Gastrocnemius medialis (tissue), 4 donors: ENCODE measurements at regions not wholly inside any gene's neighbourhood (a gene's known extent, or its start where the extent isn't known, plus 50 kb on each side); places are given as distances from the start of the nearest gene placed in this dataset.

Experiments used
- ATAC-seq, 2 donors: fragments of 150-250 bp; one replicate each; pipeline ENCODE4 v1.9.1; 2016
- DNase-seq, 2 donors: peaks; one replicate each; pipeline ENCODE4 v3.0.0-alpha.2; 2019
- H3K27ac ChIP-seq, 4 donors: fragments of 200-600 bp; sonication (generic); 1 replicate in 1 of 4; 2 replicates in 3 of 4; pipeline ENCODE4 v1.5.1; 2016 to 2018; ENCODE audit warnings: mild to moderate bottlenecking in 2 of 4, moderate library complexity in 1 of 4
- H3K27me3 ChIP-seq, 3 donors: fragments of 200-600 bp; sonication (generic) in 2 of 3; 1 replicate in 1 of 3; 2 replicates in 2 of 3; pipeline versions ENCODE4 v1.5.1 to v1.6.0; 2016 to 2019; ENCODE audit warnings: mild to moderate bottlenecking in 1 of 3, moderate library complexity in 1 of 3
- H3K36me3 ChIP-seq, 2 donors: fragments of 200-600 bp; sonication (generic) in 1 of 2; one replicate each; pipeline ENCODE4 v1.5.1; 2017 to 2018
- H3K4me1 ChIP-seq, 2 donors: fragments of 200-600 bp; sonication (generic) in 1 of 2; one replicate each; pipeline ENCODE4 v1.5.1; 2016 to 2017; ENCODE audit warnings: mild to moderate bottlenecking in 2 of 2
- H3K4me3 ChIP-seq, 4 donors: fragments of 200-600 bp; sonication (generic) in 3 of 4; 1 replicate in 1 of 4; 2 replicates in 3 of 4; pipeline ENCODE4 v1.5.1; 2016 to 2019; ENCODE audit warnings: mild to moderate bottlenecking in 2 of 4
- H3K9me3 ChIP-seq, 3 donors: fragments of 200-600 bp; sonication (generic) in 2 of 3; 1 replicate in 1 of 3; 2 replicates in 2 of 3; pipeline ENCODE4 v1.5.1; 2016 to 2019
- POLR2A ChIP-seq, 2 donors: fragments of 450-650 bp; IDR thresholded peaks; one replicate each; pipeline ENCODE4 v1.6.1; 2017; ENCODE audit warnings: antibody characterized with exemption in 2 of 2, mild to moderate bottlenecking in 2 of 2, moderate library complexity in 2 of 2
- in situ Hi-C, 4 donors: fragments of 200-750 bp; cut with MboI; loops; one replicate each; pipeline versions ENCODE4 v1.15.0 to v1.8.0; 2017; ENCODE audit warnings: low sequenced_read_pairs in 4 of 4
- intact Hi-C: fragments of 100-400 bp; cut with DNase I; formaldehyde crosslinking; loops from one replicate; pipeline ENCODE4 v1.15.1; 2023; ENCODE audit warnings: low total_unique reads
- TF ChIP-seq, protein P1 (sequence below), 5 experiments: fragments of 450-650 bp in 3 of 5; fragments of 200-600 bp in 2 of 5; sonication (generic) in 2 of 5; IDR thresholded peaks in 4 of 5; conservative IDR thresholded peaks in 1 of 5; 1 replicate in 4 of 5; 2 replicates in 1 of 5; pipeline ENCODE4 v1.5.1; 2016 to 2019; ENCODE audit warnings: antibody characterized with exemption in 5 of 5, mild to moderate bottlenecking in 3 of 5, moderate library complexity in 3 of 5

DNA sequence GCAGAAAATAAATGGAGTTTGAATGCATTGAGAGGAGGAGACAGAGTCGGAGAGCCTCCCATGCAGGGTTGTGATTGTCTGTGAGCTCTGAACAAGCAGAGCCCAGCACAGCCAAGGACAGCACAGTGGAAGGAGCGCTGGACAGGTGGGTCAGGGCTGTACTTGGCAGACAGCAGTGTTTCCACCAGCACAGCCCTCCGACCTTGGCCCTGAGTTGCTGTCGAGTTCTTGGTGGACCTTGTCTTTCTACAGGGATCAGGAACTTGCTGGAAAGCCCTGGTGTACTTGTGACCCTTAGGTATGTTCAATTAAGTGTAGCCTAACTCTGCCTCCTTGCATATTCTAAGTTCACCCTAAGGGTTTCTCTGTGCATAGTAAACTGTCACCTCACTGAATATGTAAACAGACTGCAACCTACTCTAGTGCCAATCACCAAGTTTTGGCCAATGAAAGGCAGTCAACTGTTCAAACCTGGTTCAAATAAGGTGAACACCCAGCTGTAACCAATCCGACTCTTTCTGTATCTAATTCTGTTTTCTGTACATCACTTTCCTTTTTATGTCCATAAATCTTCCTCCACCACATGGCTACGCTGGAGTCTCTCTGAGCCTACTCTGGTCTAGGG, 86.6 kb upstream of the SLC25A33 start:
- in situ Hi-C loops = loop anchor here in 3 of 4 donors (5.0 to 10.0 kb wide), 2 partner anchors 165 to 168 kb away; no protein-coding TSS in a partner anchor
- Histone ChIP-seq H3K36me3 (no peaks in the 10 kb centered on the region), H3K27ac (peak overlapping the region; percentile 2 to 59 (median 43)), H3K4me1 (peaks cover 39 to 40% of the 10 kb centered on the region in 2 donors), H3K27me3 (no peaks in the 10 kb centered on the region), H3K4me3 (no peak overlapping the region), H3K9me3 (no peaks in the 10 kb centered on the region)
- no peak for ATAC-seq
- intact Hi-C loops = no loop called here
- no peak for DNase-seq
- TF ChIP-seq, protein P1, sequence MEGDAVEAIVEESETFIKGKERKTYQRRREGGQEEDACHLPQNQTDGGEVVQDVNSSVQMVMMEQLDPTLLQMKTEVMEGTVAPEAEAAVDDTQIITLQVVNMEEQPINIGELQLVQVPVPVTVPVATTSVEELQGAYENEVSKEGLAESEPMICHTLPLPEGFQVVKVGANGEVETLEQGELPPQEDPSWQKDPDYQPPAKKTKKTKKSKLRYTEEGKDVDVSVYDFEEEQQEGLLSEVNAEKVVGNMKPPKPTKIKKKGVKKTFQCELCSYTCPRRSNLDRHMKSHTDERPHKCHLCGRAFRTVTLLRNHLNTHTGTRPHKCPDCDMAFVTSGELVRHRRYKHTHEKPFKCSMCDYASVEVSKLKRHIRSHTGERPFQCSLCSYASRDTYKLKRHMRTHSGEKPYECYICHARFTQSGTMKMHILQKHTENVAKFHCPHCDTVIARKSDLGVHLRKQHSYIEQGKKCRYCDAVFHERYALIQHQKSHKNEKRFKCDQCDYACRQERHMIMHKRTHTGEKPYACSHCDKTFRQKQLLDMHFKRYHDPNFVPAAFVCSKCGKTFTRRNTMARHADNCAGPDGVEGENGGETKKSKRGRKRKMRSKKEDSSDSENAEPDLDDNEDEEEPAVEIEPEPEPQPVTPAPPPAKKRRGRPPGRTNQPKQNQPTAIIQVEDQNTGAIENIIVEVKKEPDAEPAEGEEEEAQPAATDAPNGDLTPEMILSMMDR (IDR thresholded peaks at IDR 0.05 in 4 of 5, conservative IDR thresholded peaks at IDR 0.05 in 1 of 5) = no peak
- no peak for TF ChIP-seq POLR2A (IDR thresholded peaks at IDR 0.05)

DNA sequence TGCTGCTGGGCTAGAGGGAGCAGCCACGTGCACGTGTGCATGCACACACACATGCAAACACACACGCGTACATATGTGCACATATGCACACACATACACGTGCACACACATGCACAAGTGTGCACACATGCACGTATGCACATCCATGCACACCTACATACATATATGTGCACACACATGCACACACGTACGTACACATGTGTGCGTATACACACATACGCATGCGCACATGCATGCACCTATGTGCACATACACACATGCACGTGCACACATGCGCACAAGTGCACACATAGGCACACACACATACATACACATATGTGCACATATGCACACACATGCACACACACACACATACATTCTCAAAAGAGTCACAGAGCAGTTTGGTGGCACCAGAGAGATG, 85.9 kb upstream of the SLC25A33 start:
- intact Hi-C loops (no loop called here), in situ Hi-C loops (loop anchor here in 3 of 4 donors (5.0 to 10.0 kb wide), 2 partner anchors 166 to 169 kb away; no protein-coding TSS in a partner anchor)
- Histone ChIP-seq H3K4me3 (no peak overlapping the region), H3K27me3 (no peaks in the 10 kb centered on the region), H3K4me1 (peaks cover 35 to 36% of the 10 kb centered on the region in 2 donors), H3K9me3 (no peaks in the 10 kb centered on the region), H3K27ac (no peak overlapping the region), H3K36me3 (no peaks in the 10 kb centered on the region)
- ATAC-seq (no peak), DNase-seq (no peak)
- no peak for TF ChIP-seq POLR2A (IDR thresholded peaks at IDR 0.05)
- TF ChIP-seq, protein P1 (IDR thresholded peaks at IDR 0.05 in 4 of 5, conservative IDR thresholded peaks at IDR 0.05 in 1 of 5) = no peak

DNA sequence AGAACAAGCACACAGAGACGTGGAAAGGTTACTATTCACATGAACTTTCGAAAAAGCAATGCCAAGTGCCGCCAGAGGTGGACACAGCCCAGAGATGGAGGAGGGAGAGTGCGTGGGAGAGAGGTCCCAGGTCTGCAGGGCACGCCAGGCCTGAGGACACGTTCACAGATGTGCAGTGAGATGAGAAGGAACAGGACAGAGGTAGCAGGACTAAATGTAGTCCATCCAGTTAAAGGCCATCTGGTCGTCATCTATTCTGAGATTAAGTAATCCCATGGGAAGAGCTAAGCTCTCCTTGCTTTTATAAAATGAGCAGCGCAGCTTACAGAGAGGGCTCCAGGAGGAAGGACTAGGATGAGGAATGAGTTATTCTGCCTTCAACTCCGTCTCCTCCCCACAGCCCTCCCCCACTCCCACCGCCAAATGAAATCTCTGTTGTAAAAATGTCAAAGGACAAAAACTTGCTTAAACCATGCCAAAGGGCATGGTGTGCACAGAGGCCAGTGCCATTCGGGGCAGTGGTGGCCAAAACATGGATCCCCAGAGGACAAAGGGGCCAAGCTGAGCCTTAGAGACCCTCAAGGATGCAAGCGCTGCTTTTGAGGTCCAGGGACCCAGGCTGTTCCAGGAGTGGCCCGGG, 85.4 kb upstream of the SLC25A33 start:
- Histone ChIP-seq H3K9me3 (no peaks in the 10 kb centered on the region), H3K4me3 (no peak overlapping the region), H3K36me3 (no peaks in the 10 kb centered on the region), H3K27ac (no peak overlapping the region), H3K4me1 (peaks cover 30% of the 10 kb centered on the region in 2 donors), H3K27me3 (no peaks in the 10 kb centered on the region)
- TF ChIP-seq, protein P1 (IDR thresholded peaks at IDR 0.05 in 4 of 5, conservative IDR thresholded peaks at IDR 0.05 in 1 of 5) = no peak
- in situ Hi-C loops (loop anchor here in 3 of 4 donors (5.0 to 10.0 kb wide), 2 partner anchors 167 to 169 kb away; no protein-coding TSS in a partner anchor), intact Hi-C loops (no loop called here)
- ATAC-seq (no peak), DNase-seq (no peak)

DNA sequence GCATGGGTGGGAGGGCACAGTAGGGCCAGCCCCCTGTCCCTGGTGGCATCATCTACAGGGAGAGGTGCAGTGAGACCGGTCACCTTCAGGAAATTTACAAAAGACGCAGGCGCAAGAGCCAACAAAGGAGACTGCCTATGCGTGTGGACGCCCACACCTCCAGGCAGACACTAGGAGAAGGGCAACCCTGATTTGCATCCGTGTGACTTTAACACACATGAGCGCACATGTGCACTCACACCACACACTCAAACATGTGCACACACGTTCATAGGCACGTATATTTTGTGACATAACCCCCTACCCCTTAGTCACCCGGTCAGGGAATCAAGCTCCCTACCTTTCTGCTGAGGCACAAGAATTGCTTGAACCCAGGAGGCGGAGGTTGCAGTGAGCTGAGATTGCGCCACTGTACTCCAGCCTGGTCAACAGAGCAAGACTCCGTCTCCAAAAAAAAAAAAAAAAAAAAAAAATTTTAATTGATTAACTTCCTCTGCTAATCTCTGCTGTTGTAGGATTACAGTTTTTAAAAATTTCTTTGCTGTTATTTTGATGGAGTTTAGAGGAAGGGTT, 84.7 kb upstream of the SLC25A33 start:
- Histone ChIP-seq H3K9me3 (no peaks in the 10 kb centered on the region), H3K4me1 (peaks cover 23 to 25% of the 10 kb centered on the region in 2 donors), H3K36me3 (no peaks in the 10 kb centered on the region), H3K4me3 (no peak overlapping the region), H3K27ac (no peak overlapping the region), H3K27me3 (no peaks in the 10 kb centered on the region)
- TF ChIP-seq POLR2A (IDR thresholded peaks at IDR 0.05) = no peak
- TF ChIP-seq, protein P1 (IDR thresholded peaks at IDR 0.05 in 4 of 5, conservative IDR thresholded peaks at IDR 0.05 in 1 of 5) = no peak
- in situ Hi-C loops = loop anchor here (5.0 to 10.0 kb wide), 2 partner anchors 167 to 170 kb away; no protein-coding TSS in a partner anchor
- ATAC-seq (no peak), DNase-seq (no peak)
- intact Hi-C loops = loop anchor here (1.0 to 5.0 kb wide), 2 partner anchors 38 to 187 kb away; no protein-coding TSS in a partner anchor
